OCI-LY3 (cell line): ENCODE measurements at regions not wholly inside any gene's neighbourhood (a gene's known extent, or its start where the extent isn't known, plus 50 kb on each side); places are given as distances from the start of the nearest gene placed in this dataset.

Experiments
- EZH2phosphoT487 ChIP-seq: fragments of 200-600 bp; shearing (Covaris generic); IDR thresholded peaks from 2 replicates; pipeline ENCODE4 v1.6.1; 2018; ENCODE audit warnings: antibody characterized with exemption, mixed run types, low read depth
- TF ChIP-seq, protein P1 (sequence below): fragments of 200-600, 300-600 bp; sonication (generic); IDR thresholded peaks from 2 replicates; pipeline ENCODE4 v1.5.1; 2014; ENCODE audit warnings: antibody characterized with exemption, low read length, low read depth

DNA sequence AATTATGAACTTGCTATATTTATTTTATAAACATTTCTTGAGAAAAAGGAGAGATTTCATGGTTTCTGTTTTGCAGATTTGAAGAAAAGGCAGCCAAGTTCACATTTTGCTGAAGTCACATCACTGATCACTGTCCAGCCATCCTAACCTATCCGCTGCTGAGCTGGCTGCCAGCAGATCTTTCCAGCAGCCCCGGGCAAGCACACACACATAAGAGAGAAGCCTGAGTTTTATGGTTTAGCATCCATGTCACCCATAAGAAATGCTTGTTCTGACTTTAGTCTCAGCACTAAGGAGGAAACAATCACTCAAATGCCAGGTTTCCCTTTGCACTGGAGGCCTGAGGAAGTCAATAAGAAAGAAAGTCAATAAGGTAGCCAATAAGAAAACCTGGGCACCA lies 287.1 kb downstream of the SMOC2 start:
- TF ChIP-seq, protein P1, sequence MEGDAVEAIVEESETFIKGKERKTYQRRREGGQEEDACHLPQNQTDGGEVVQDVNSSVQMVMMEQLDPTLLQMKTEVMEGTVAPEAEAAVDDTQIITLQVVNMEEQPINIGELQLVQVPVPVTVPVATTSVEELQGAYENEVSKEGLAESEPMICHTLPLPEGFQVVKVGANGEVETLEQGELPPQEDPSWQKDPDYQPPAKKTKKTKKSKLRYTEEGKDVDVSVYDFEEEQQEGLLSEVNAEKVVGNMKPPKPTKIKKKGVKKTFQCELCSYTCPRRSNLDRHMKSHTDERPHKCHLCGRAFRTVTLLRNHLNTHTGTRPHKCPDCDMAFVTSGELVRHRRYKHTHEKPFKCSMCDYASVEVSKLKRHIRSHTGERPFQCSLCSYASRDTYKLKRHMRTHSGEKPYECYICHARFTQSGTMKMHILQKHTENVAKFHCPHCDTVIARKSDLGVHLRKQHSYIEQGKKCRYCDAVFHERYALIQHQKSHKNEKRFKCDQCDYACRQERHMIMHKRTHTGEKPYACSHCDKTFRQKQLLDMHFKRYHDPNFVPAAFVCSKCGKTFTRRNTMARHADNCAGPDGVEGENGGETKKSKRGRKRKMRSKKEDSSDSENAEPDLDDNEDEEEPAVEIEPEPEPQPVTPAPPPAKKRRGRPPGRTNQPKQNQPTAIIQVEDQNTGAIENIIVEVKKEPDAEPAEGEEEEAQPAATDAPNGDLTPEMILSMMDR: no peak
- no peak for TF ChIP-seq EZH2phosphoT487
